Stimulated activated CD4-positive, alpha-beta T cell treated with anti-CD3 and anti-CD28 coated beads, Interleukin-1b, Interleukin-23, amount 100 ng/mL, for 48 hours (primary cell): ENCODE measurements at regions not wholly inside any gene's neighbourhood (a gene's known extent, or its start where the extent isn't known, plus 50 kb on each side); places are given as distances from the start of the nearest gene placed in this dataset.
"Not testable (repeated sequence)": the region's sequence is repeated elsewhere in the genome, so short reads cannot be mapped to it uniquely, and the experiment has no call there.

Experiments
- DNase-seq: peaks from one replicate; pipeline ENCODE4 v3.0.0-alpha.2; 2020

DNA sequence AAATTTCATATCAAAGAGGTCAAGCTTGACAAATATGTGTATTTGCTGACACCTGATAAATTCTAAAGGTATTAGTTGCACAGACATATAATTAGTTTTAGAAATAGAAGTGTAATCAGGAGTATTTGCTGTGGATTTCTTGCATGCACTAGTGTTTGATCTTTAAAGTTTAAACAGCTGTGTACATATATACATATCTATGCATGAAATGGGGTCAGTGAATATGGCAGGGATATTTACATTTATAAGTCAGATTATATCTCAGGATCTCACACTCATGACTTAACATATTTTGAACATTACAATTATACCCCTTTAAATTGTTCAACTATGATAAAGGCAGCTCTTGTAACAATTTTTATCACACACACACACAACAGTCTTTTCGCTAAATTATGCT, 547.4 kb upstream of the ACTRT1 start:
- no peak for DNase-seq

- no peak for DNase-seq
These were observed 529.8 kb upstream of the ACTRT1 start for GRCh38 chrX:128582036-128582435.

DNA sequence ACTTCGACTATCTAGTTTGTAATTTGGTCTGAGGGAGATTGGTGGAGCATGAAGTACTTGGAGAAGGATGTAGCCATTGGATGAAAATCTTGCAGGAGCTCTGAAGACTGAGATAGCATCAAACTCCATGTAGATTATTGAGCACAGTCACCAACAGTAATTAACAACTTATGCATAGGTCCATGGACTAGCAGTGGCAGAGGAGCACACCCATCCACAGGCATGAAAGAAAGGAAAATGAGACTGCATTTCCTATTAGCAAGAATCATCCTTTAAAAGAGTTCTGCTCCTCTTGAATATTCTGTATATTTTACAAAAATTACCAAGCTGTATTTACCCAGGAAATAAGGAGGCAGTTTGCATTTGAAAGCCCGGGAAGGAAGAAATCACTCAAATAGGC, 529.4 kb upstream of the ACTRT1 start:
- DNase-seq: no peak

DNA sequence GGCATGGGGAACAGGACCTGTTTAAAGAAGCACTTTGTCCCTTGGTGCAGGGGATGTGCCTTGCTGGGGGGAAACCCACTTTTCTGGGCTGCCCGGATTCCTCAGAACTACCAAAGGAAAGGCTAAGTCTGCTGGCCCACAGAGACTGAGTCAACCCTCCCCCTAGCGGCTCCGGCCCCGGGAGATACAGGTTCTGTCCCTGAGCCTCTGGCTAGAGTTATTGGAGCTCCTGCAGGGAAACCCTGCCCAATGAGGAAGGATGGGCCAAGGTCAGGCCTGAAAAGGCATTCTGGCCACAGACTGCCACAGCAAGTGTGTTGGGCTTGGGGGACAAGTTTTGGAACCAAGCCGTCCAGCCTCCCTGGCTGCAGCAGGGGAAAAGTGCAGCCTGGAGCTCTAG, 490.9 kb upstream of the ACTRT1 start:
- no peak for DNase-seq

- DNase-seq: no peak
These were observed 466.3 kb upstream of the ACTRT1 start for GRCh38 chrX:128518508-128518907.

GRCh38 chrX:128517691-128518090, 465.5 kb upstream of the ACTRT1 start:
- DNase-seq: no peak

DNA sequence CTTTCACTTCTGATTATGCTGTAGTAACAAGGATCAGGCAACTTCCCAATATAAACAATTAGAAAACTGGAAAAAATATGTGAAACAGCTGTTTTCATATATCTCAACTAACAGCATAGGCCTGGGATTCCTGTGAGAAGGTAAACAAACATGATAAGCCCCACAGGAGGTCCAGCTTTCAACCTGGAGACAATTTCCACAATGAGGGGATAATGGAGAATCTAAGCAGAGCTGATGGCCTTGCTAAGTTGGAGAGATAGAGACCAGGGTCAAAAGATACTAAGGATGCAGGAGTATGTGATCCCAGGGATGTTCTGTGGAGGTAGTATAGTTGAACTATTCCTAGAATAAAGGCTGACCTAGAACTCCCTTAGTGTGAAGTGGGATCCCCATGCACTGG, 452.3 kb upstream of the ACTRT1 start:
- no peak for DNase-seq

GRCh38 chrX:128464116-128464515, 411.9 kb upstream of the ACTRT1 start:
- no peak for DNase-seq

DNA sequence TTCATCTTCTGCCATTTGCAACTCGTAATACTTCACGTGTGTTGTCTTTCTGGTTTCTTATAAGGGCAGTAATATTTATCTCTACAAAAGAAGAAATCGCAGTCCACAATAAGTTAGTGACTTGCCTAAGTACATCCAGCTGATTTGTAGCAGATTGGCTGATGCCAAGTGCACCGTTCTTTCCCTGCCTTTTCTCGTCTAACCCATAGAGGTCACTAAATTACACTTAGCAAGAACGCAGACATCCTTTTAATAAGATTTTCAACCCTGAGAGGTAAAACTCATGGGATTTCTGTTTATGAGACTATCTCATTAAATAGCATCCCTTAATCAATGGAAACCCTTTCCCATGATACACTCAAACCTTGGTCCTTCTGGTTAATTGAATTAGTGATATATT, 408.6 kb upstream of the ACTRT1 start:
- DNase-seq: no peak

DNA sequence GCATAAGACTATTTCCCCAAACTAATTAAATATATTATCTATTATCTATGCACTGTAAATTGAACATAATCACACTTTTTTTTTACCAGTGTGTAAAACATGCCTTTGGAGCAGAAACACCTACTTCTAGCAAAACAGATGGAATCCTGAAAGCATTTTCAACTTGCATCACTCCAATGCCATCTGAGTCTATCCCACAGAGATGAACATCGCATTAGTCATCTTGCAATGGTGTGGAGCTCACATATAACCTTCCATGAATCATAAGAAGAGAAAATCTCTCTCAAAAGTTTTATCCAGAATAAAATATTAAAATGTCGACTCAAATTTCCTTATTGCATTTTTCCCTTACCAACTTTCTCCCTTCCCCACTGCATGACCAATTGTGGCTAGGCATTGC, 406.7 kb upstream of the ACTRT1 start:
- no peak for DNase-seq

- no peak for DNase-seq
These were observed 405.5 kb upstream of the ACTRT1 start for GRCh38 chrX:128457674-128458073.

GRCh38 chrX:128439159-128439558, 387.0 kb upstream of the ACTRT1 start:
- no peak for DNase-seq

- DNase-seq: no peak
These were observed 385.9 kb upstream of the ACTRT1 start for GRCh38 chrX:128438082-128438481.

- DNase-seq: no peak
These were observed 384.3 kb upstream of the ACTRT1 start for GRCh38 chrX:128436397-128437103.

DNA sequence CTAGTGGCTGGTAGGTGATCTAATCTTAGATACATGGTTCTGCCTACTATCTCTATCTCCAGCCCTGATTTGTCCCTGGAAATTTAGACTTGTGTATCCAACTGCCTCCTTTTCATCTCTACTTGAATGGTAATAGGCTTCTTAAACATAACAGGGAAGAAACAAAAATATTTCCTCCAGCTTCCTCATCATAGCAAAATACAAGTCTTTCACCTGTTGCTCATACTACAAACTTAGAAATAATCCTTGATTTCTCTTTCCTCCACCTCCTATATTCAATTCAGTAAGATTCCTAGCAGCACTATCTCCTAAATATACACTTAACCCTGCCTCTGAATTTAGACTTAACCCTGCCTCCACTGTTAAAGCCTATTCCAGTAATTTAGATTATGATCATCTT, 373.3 kb upstream of the ACTRT1 start:
- no peak for DNase-seq

DNA sequence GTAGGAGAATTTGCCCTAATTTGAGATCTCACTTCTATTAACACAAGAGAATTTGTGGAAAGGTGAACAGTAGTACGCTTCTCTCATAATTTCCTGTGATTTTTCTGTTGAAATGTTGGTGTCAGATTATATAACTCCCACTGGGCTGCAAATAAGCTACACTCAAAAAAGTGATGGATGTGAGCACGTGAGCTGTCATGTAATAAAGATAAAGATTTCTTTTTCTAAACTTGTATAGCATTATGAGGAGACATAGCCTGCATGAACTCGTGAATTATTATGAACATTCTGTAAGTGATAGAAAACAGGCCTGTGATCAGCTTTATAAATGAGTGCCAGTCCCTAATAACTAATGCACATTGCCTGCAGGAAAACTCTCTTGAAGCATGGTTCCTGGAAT, 356.6 kb upstream of the ACTRT1 start:
- no peak for DNase-seq

DNA sequence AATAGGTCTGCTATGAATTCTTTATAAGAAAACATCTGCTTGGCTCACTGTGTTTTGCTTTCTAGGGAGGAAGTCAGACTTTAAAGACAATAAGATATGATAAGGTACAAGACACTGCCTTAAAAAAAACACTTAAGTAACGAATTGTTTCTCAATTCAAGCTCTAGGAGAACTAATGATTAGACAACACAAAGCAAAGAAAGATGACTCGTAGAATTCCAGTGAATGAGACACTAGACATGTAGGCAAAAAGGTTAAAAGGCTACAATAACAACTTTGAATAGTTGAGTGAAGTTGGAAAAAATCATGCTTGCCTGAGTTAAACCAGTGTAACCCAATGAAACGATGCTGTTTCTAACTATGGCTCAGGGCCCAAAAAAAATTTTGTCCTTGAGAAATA, 344.4 kb upstream of the ACTRT1 start:
- no peak for DNase-seq

GRCh38 chrX:128383846-128384245, 331.6 kb upstream of the ACTRT1 start:
- not testable (repeated sequence) for DNase-seq

DNA sequence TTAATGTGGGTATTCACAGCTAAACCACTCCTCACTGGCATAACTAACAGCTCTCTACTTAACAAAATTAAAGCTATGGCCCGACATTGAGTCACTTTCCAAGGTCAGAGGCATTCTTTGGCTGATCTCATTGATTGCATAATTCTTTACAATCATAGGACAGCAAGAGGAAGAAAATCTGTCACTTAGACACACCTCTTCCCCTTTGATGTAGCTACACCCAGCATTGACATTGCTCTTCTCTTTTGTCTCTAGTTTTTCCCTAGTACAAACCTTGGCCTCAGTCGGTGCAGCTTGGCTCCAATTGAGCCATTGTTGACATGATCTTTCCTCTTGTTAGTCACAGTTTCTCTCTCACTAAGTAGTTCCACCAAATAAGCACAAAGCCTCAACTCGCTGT, 313.3 kb upstream of the ACTRT1 start:
- DNase-seq: no peak

DNA sequence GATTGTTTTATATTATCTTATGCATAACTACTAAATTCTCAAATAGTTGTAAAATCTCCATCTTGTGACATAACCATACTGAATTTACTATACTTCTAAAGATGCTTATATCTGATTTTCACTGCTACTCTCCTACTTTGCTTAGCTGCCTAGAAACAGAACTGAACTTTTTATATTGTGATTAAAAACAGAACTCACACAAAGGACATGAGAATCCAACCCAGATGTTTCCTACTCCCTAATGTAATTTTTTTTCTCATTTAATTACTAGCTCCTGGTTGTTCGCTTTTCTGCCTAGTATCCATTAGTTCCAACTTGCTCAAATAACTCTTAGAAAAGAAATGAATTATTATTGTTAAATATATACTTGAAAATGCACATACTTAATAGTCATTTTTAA, 283.5 kb upstream of the ACTRT1 start:
- DNase-seq: no peak

DNA sequence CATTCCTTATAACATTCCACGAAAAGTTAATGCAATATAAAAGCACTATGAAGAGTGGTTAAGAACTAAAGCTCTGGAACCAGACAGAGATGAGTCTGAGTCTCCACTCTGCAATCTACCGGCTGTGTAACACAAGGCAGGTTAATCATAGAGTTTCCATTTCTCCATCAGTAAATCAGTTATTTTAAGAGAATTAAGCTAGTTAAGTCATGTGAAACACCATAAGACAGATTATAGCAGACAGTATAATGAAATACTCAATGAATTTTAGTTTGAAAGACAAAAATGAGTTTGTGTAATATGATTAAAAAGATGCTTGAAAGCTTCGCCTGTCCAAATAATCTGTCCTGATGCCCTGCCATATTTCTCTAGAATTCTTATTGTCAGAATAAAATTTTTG, 282.6 kb upstream of the ACTRT1 start:
- DNase-seq: no peak

DNA sequence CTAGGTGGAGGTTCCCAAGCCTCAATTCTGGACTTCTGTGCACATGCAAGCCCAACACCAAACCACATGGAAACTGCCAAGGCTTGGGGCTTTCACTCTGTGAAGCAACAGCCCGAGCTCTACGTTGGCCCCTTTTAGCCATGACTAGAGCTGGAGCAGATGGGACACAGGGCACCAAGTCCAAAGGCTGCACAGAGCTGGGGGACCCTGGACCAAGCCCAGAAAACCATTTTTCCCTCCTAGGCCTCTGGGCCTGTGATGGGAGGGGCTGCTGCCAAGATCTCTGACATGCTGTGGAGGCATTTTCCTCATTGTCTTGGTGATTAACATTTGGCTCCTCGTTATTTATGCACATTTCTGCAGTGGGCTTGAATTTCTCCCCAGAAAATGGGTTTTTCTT, 258.7 kb upstream of the ACTRT1 start:
- DNase-seq: no peak

DNA sequence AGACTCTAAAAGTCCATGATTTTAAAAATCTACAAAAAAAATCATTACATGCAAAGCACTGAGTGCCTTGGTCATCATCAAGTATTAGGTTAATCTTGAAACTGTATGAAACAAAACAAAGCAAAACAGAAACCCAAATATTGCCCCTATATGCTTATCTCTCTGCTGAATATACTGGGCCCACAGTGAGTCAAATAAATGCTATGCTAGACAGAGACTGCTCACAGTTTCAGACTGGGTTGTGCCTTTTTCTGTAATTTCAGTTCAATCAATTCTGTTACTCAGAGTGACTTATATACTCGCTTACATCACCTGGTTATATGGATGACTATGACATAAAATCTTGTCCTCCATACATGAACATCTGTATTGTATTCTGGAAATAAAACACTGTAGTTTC, 257.1 kb upstream of the ACTRT1 start:
- DNase-seq: no peak

GRCh38 chrX:128294198-128294597, 242.0 kb upstream of the ACTRT1 start:
- no peak for DNase-seq

- no peak for DNase-seq
These were observed 235.5 kb upstream of the ACTRT1 start for GRCh38 chrX:128287693-128288092.

GRCh38 chrX:128250621-128251020, 198.4 kb upstream of the ACTRT1 start:
- DNase-seq: no peak
